Neural cell (in vitro differentiated cells): ENCODE measurements at regions not wholly inside any gene's neighbourhood (a gene's known extent, or its start where the extent isn't known, plus 50 kb on each side); places are given as distances from the start of the nearest gene placed in this dataset.

Source experiments
- H2AFZ ChIP-seq: fragments of 200-600, 300-800 bp; sonication (generic), shearing (Covaris generic); 2 replicates; pipeline ENCODE4 v1.6.0; 2014; ENCODE audit warnings: low read depth, mild to moderate bottlenecking, antibody characterized with exemption, low read length, moderate library complexity
- H3F3A ChIP-seq: fragments of 200-600 bp; shearing (Covaris generic); 2 replicates; pipeline ENCODE4 v1.6.1; 2016; ENCODE audit warnings: mild to moderate bottlenecking, moderate library complexity, mixed read lengths, antibody characterized with exemption, low read length; ENCODE audit not compliant: insufficient read depth, poor library complexity, severe bottlenecking
- H3K27ac ChIP-seq: fragments of 200-600, 300-800 bp; sonication (generic), shearing (Covaris generic); 2 replicates; pipeline ENCODE4 v1.5.1; 2014; ENCODE audit warnings: mild to moderate bottlenecking, low read length, moderate library complexity
- H3K27me3 ChIP-seq: fragments of 300-800, 200-600 bp; sonication (generic), shearing (Covaris generic); 2 replicates; pipeline ENCODE4 v1.6.0; 2014; ENCODE audit warnings: mild to moderate bottlenecking, low read depth, low read length, moderate library complexity; ENCODE audit not compliant: insufficient read depth
- H3K36me3 ChIP-seq: fragments of 300-800, 200-600 bp; sonication (generic), shearing (Covaris generic); 2 replicates; pipeline ENCODE4 v1.5.1; 2014; ENCODE audit warnings: mild to moderate bottlenecking, antibody characterized with exemption, low read length, moderate library complexity; ENCODE audit not compliant: insufficient read depth
- H3K4me2 ChIP-seq: fragments of 300-800, 200-600 bp; sonication (generic), shearing (Covaris generic); 2 replicates; pipeline ENCODE4 v1.6.0; 2014; ENCODE audit warnings: mild to moderate bottlenecking, low read length
- H3K4me3 ChIP-seq: fragments of 300-800, 200-600 bp; sonication (generic), shearing (Covaris generic); 2 replicates; pipeline ENCODE4 v1.5.1; 2014; ENCODE audit warnings: mild to moderate bottlenecking, low read length, moderate library complexity
- H3K79me2 ChIP-seq: fragments of 200-600 bp; shearing (Covaris generic); replicated peaks from 2 replicates; pipeline ENCODE4 v1.6.0; 2014; ENCODE audit warnings: mild to moderate bottlenecking, low read length, moderate library complexity; ENCODE audit not compliant: insufficient read depth
- H3K9ac ChIP-seq: fragments of 300-800, 200-600 bp; sonication (generic), shearing (Covaris generic); 2 replicates; pipeline ENCODE4 v1.6.1; 2016; ENCODE audit warnings: mild to moderate bottlenecking, low read length, mixed read lengths
- H3K9me2 ChIP-seq: fragments of 200-600 bp; shearing (Covaris generic); 2 replicates; pipeline ENCODE4 v1.6.1; 2016; ENCODE audit warnings: mild to moderate bottlenecking, low read length, mixed read lengths; ENCODE audit not compliant: insufficient read depth
- H3K9me3 ChIP-seq: fragments of 200-600, 300-800 bp; sonication (generic), shearing (Covaris generic); 2 replicates; pipeline ENCODE4 v1.6.1; 2016; ENCODE audit warnings: mild to moderate bottlenecking, mixed run types, low read length, moderate library complexity, mixed read lengths
- H4K20me1 ChIP-seq: fragments of 200-600 bp; shearing (Covaris generic); 2 replicates; pipeline ENCODE4 v1.6.1; 2016; ENCODE audit warnings: mild to moderate bottlenecking, mixed run types; ENCODE audit not compliant: insufficient read depth
- CTCF ChIP-seq: fragments of 450-650 bp; IDR thresholded peaks from 2 replicates; pipeline ENCODE4 v1.5.1; 2014; ENCODE audit warnings: antibody characterized with exemption, mild to moderate bottlenecking, moderate library complexity; ENCODE audit not compliant: poor library complexity, severe bottlenecking
- EP300 ChIP-seq: fragments of 450-650 bp; conservative IDR thresholded peaks from 2 replicates; pipeline ENCODE4 v1.6.1; 2014; ENCODE audit warnings: antibody characterized with exemption, mild to moderate bottlenecking, moderate library complexity; ENCODE audit not compliant: poor library complexity, severe bottlenecking
- EZH2 ChIP-seq: fragments of 200-600, 300-800 bp; shearing (Covaris generic), sonication (generic); IDR thresholded peaks from 2 replicates; pipeline ENCODE4 v1.6.1; 2014; ENCODE audit warnings: antibody characterized with exemption, low read length, borderline replicate concordance, mild to moderate bottlenecking; ENCODE audit not compliant: insufficient read depth, poor library complexity, severe bottlenecking
- MXI1 ChIP-seq: fragments of 450-650 bp; conservative IDR thresholded peaks from 2 replicates; pipeline ENCODE4 v1.6.1; 2014; ENCODE audit warnings: antibody characterized with exemption, mild to moderate bottlenecking; ENCODE audit not compliant: poor library complexity, severe bottlenecking
- POLR2AphosphoS5 ChIP-seq: IDR thresholded peaks from 2 replicates; pipeline ENCODE4 v1.6.1; 2012
- RAD21 ChIP-seq: fragments of 450-650 bp; conservative IDR thresholded peaks from 2 replicates; pipeline ENCODE4 v1.6.1; 2014; ENCODE audit warnings: antibody characterized with exemption, mild to moderate bottlenecking, moderate library complexity
- REST ChIP-seq: IDR thresholded peaks from 2 replicates; pipeline ENCODE4 v1.6.1; 2012; ENCODE audit warnings: borderline replicate concordance
- SMC3 ChIP-seq: fragments of 450-650 bp; conservative IDR thresholded peaks from 2 replicates; pipeline ENCODE4 v1.6.1; 2014; ENCODE audit warnings: antibody characterized with exemption, mild to moderate bottlenecking, moderate library complexity; ENCODE audit not compliant: poor library complexity
- TAF1 ChIP-seq: IDR thresholded peaks from 2 replicates; pipeline ENCODE4 v1.6.1; 2012; ENCODE audit warnings: low read depth

- Histone ChIP-seq H3F3A (no peaks in the 10 kb centered on the region), H3K9me2 (no peaks in the 10 kb centered on the region), H4K20me1 (no peaks in the 10 kb centered on the region), H3K27me3 (no peaks in the 10 kb centered on the region), H3K9me3 (no peaks in the 10 kb centered on the region), H3K4me2 (no peak overlapping the region), H3K27ac (no peak overlapping the region), H3K4me3 (no peak overlapping the region), H3K9ac (no peak overlapping the region), H3K79me2 (no peaks in the 10 kb centered on the region), H2AFZ (no peak overlapping the region), H3K36me3 (no peaks in the 10 kb centered on the region)
- no peak for TF ChIP-seq CTCF
- no peak for TF ChIP-seq RAD21
- TF ChIP-seq POLR2AphosphoS5: no peak
- no peak for TF ChIP-seq SMC3
- TF ChIP-seq EP300: no peak
- TF ChIP-seq REST: no peak
- no peak for TF ChIP-seq TAF1
- TF ChIP-seq EZH2: no peak
- no peak for TF ChIP-seq MXI1
These were observed 140.1 kb downstream of the BTBD3 start for GRCh38 chr20:12057778-12058177.

GRCh38 chr20:12058216-12058615, 140.5 kb downstream of the BTBD3 start:
- no peaks in the 10 kb centered on the region for H3K36me3 ChIP-seq
- no peak for TF ChIP-seq CTCF
- TF ChIP-seq MXI1: no peak
- no peak for TF ChIP-seq EP300
- no peak for TF ChIP-seq POLR2AphosphoS5
- no peak for TF ChIP-seq SMC3
- H3K9me3 ChIP-seq: no peaks in the 10 kb centered on the region
- H2AFZ ChIP-seq: no peak overlapping the region
- H3K4me2 ChIP-seq: no peak overlapping the region
- H3K27me3 ChIP-seq: no peaks in the 10 kb centered on the region
- no peak overlapping the region for H3K9ac ChIP-seq
- H3K79me2 ChIP-seq: no peaks in the 10 kb centered on the region
- no peaks in the 10 kb centered on the region for H3F3A ChIP-seq
- no peaks in the 10 kb centered on the region for H4K20me1 ChIP-seq
- no peaks in the 10 kb centered on the region for H3K9me2 ChIP-seq
- no peak overlapping the region for H3K27ac ChIP-seq
- no peak overlapping the region for H3K4me3 ChIP-seq
